ENCODE measurements at regions not wholly inside any gene's neighbourhood (a gene's known extent, or its start where the extent isn't known, plus 50 kb on each side); places are given as distances from the start of the nearest gene placed in this dataset.
"Not testable (repeated sequence)": the region's sequence is repeated elsewhere in the genome, so short reads cannot be mapped to it uniquely, and the experiment has no call there.

DNA sequence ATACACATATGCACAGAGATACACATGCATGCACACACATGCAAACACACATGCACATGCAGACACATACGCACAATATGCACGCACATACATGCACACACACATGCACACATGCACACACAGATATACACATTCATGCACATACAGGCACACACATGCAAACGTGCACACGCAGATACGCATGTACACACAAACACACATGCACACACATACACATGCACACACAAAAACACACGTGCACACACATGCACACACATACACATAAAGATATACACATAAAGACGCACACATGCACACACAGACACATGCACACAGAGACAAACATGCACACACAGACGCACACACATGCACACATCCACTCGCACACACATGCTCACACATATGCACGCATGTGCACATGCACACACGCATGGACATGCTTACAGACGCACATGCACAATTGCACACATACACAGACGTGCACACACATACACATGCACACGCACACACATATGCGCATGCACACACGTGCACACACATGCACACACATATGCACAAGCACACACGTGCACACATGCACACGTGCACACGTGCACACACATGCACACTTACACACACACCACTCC is 145.2 kb downstream of the ADRA2C start:
- no peaks in the 10 kb centered on the region for H3K36me3 ChIP-seq
- H3K4me1 ChIP-seq, result no peaks in the 10 kb centered on the region
- WGBS, 2 donors, result 83 to 84% methylated on average over 19 of the region's 19 CpGs
- no peak overlapping the region for H3K4me3 ChIP-seq
- TF ChIP-seq EP300 (IDR thresholded peaks at IDR 0.05) (no peak), POLR2A (IDR thresholded peaks at IDR 0.05) (no peak), POLR2AphosphoS5 (IDR thresholded peaks at IDR 0.05) (no peak)
- TF ChIP-seq, protein P1, sequence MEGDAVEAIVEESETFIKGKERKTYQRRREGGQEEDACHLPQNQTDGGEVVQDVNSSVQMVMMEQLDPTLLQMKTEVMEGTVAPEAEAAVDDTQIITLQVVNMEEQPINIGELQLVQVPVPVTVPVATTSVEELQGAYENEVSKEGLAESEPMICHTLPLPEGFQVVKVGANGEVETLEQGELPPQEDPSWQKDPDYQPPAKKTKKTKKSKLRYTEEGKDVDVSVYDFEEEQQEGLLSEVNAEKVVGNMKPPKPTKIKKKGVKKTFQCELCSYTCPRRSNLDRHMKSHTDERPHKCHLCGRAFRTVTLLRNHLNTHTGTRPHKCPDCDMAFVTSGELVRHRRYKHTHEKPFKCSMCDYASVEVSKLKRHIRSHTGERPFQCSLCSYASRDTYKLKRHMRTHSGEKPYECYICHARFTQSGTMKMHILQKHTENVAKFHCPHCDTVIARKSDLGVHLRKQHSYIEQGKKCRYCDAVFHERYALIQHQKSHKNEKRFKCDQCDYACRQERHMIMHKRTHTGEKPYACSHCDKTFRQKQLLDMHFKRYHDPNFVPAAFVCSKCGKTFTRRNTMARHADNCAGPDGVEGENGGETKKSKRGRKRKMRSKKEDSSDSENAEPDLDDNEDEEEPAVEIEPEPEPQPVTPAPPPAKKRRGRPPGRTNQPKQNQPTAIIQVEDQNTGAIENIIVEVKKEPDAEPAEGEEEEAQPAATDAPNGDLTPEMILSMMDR (IDR thresholded peaks at IDR 0.05), result no peak
- no peak overlapping the region for H3K27ac ChIP-seq
- no peaks in the 10 kb centered on the region for H3K9me3 ChIP-seq
- H3K27me3 ChIP-seq, result peaks cover 0 to 9% (median 4%) of the 10 kb centered on the region in 3 donors
- intact Hi-C loops (cut with DNase I), result no loop called here
- no peak for DNase-seq

DNA sequence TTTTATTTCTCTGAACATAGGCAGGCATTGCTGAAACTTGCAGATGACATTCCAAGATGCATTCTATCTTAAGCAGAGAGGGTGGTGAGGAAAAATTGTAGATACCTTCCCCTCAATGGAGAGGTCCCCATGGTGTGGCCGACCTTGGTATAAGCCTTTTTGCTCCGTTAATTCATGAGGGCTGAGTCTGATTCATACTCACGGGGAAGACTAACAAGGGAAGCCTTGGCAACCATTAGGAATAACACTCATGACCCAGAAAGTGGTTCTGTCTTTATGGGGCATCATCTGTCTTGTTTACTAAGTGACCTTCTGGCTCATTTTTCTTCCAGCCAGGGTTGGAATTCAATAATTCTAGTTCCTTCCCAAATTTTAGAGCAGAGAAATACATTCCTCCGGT is 148.3 kb downstream of the ADRA2C start:
- H3K36me3 ChIP-seq; H3K9me3 ChIP-seq; H3K27me3 ChIP-seq; H3K4me1 ChIP-seq; intact Hi-C loops (cut with DNase I); H3K27ac ChIP-seq; H3K4me3 ChIP-seq; DNase-seq: not testable (repeated sequence)
- 88% methylated on average over 4 of the region's 4 CpGs for WGBS, 2 donors

DNA sequence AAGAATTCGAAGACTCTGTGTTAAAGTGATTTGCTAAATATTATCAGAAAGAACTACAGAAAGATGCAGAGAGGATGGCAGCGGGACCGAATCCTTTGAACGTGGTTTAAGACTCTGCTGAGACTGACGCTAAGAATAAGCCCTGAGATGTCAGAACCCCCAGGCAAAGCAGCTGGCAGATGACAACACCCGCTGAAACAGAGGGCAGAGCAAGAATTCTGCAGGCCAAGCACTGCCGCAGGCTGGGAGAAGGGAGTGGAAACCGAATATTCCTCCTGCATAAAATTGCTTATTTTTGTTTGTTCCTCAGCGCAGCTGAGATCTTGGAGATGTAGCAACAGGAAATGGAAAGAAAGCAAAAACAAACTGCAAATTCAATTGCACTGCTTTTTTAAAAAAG is 153.3 kb downstream of the ADRA2C start:
- WGBS, 2 donors, result 61 to 71% methylated on average over 9 of the region's 9 CpGs
- intact Hi-C loops (cut with DNase I); H3K9me3 ChIP-seq; H3K36me3 ChIP-seq; H3K27me3 ChIP-seq; H3K4me3 ChIP-seq; H3K4me1 ChIP-seq; H3K27ac ChIP-seq; DNase-seq: not testable (repeated sequence)

DNA sequence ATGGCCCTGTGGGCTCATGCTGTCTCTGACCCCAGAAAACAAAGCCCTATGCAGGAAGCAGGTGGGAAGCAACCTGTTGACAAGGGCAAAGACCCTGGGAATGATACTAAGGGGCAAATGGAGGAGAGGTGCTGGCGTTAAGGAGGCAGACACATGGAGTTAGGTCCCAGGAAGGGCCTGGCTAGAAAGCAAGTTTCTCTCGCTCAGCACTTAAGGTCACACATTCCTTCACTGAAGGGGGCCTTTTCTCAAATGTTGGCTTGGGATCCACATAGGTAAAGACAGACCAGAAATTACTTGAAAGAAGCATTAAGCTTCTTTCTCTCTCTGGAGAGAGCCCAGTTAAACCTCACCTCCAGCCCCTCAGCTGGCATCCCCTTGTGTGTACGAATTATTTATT is 155.7 kb downstream of the ADRA2C start:
- H3K4me3 ChIP-seq; H3K27me3 ChIP-seq; H3K27ac ChIP-seq; H3K9me3 ChIP-seq; H3K36me3 ChIP-seq; DNase-seq; intact Hi-C loops (cut with DNase I); H3K4me1 ChIP-seq: not testable (repeated sequence)
- WGBS, 2 donors, result 74 to 87% methylated on average over 3 of the region's 3 CpGs

DNA sequence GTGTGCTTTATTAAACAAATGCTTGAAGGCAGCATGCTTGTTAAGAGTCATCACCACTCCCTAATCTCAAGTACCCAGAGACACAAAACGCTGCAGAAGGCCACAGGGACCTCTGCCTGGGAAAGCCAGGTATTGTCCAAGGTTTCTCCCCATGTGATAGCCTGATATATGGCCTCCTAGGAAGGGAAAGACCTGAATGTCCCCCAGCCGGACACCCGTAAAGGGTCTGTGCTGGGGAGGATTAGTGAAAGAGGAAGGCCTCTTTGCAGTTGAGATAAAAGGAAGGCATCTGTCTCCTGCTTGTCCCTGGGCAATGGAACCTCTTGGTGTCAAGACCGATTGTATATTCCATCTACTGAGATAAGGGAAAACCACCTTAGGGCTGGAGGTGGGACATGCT is 159.7 kb downstream of the ADRA2C start:
- 50 to 75% methylated on average over 4 of the region's 4 CpGs for WGBS, 2 donors
- H3K9me3 ChIP-seq; DNase-seq; H3K27ac ChIP-seq; H3K36me3 ChIP-seq; H3K4me3 ChIP-seq; intact Hi-C loops (cut with DNase I); H3K4me1 ChIP-seq; H3K27me3 ChIP-seq: not testable (repeated sequence)

DNA sequence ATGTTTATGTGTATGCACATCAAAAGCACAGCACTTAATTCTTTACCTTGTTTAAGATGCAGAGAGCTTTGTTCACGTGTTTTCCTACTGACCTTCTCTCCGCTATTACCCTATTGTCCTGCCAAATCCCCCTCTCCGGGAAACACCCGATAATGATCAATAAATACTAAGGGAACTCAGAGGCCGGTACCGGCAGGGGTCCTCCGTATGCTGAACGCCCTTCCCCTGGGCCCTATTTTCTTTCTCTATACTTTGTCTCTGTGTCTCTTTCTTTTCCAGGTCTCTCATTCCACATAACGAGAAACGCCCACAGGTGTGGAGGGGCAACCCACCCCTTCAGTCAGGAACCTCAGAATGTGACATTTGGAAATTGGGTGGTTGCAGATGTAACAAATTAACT is 160.1 kb downstream of the ADRA2C start:
- H3K36me3 ChIP-seq; H3K9me3 ChIP-seq; H3K4me1 ChIP-seq; intact Hi-C loops (cut with DNase I); H3K4me3 ChIP-seq; DNase-seq; H3K27ac ChIP-seq; H3K27me3 ChIP-seq: not testable (repeated sequence)
- 67 to 80% methylated on average over 10 of the region's 10 CpGs for WGBS, 2 donors

DNA sequence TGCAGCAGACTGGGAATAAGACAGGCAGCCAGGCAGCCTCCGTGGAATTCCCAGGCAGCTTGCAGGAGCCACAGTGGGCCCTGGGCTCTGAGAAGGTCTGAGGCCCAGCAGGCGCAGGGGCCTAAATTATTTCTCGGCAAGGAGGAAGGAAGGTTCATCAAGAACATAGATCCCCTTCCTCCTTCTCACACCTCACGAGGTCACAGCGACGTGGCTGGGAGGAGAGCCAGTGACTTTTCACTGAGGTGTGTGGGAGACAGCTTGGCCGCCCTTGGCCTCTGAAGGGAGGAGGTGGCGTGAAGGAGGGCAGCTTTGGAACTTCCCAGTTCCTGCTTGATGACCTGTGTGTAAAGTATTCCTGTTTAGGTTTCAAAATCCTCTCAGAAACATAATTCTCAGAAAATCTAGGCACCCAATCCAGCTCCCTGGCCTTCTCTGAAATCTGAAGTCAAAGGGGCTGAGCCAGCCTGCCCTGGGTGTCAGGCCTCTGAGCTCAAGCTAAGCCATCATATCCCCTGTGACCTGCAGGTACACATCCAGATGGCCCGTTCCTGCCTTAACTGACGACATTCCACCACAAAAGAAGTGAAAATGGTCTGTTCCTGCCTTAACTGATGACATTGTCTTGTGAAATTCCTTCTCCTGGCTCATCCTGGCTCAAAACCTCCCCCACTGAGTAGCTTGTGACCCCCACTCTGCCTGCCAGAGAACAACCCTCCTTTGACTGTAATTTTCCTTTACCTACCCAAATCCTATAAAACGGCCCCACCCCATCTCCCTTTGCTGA is 161.0 kb downstream of the ADRA2C start:
- H3K4me1 ChIP-seq, result not testable (repeated sequence)

DNA sequence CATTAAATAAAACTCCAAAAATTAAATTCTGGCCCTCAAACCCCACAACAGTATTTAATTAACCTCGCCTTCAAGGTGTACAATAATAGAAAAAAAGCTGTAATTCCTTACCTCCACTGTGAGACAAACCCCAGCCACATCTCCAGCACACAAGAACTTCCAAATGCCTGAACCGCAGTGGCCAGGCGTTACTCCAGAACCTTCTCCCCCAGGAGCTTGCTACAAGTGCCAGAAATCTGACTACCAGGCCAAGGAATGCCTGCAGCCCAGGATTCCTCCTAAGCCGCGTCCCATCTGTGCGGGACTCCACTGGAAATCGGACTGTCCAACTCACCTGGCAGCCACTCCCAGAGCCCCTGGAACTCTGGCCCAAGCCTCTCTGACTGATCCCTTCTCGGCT is 163.2 kb downstream of the ADRA2C start:
- H3K27me3 ChIP-seq; H3K36me3 ChIP-seq; H3K9me3 ChIP-seq; H3K27ac ChIP-seq; intact Hi-C loops (cut with DNase I); H3K4me1 ChIP-seq; DNase-seq; H3K4me3 ChIP-seq: not testable (repeated sequence)
- 89 to 93% methylated on average over 8 of the region's 8 CpGs for WGBS, 2 donors

More for the DNA sequence above, 161.0 kb downstream of the ADRA2C start:
- intact Hi-C loops (cut with DNase I); H3K27me3 ChIP-seq; H3K27ac ChIP-seq; H3K36me3 ChIP-seq; H3K9me3 ChIP-seq; H3K4me3 ChIP-seq; DNase-seq: not testable (repeated sequence)
- WGBS, 2 donors, result 67 to 81% methylated on average over 11 of the region's 11 CpGs

DNA sequence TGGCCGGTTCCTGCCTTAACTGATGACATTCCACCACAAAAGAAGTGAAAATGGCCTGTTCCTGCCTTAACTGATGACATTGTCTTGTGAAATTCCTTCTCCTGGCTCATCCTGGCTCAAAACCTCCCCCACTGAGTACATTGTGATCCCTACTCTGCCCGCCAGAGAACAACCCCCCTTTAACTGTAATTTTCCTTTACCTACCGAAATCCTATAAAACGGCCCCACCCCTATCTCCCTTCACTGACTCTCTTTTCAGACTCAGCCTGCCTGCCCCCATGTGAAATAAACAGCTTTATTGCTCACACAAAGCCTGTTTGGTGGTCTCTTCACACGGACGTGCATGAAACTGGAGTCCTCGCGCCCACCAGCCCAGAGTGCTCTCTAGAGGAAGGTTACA is 166.5 kb downstream of the ADRA2C start:
- DNase-seq; intact Hi-C loops (cut with DNase I); H3K4me1 ChIP-seq; H3K9me3 ChIP-seq; H3K4me3 ChIP-seq; H3K27me3 ChIP-seq; H3K27ac ChIP-seq; H3K36me3 ChIP-seq: not testable (repeated sequence)
- WGBS, 2 donors, result 69 to 79% methylated on average over 7 of the region's 8 CpGs

DNA sequence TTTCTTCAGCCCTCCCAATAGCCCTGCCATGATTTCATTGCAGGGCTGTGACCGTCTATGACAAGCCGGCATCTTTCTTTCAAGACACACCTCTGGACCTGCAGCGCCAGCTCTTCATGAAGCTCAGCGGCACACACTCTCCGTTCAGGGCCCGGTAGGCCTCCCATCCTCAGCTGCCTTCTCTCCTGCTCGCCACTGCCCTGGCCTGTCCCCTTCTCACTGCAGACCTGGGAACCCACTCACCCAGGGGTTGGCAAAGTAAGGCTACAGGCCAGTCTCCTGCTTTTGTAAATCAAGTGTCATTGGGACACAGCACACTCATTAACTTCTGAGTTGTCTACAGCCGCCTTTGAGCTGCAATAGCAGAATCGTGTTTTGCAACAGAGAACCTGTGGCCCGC is 169.2 kb downstream of the ADRA2C start:
- H3K4me3 ChIP-seq; H3K27ac ChIP-seq; H3K4me1 ChIP-seq; intact Hi-C loops (cut with DNase I); H3K9me3 ChIP-seq; H3K36me3 ChIP-seq; H3K27me3 ChIP-seq; DNase-seq: not testable (repeated sequence)
- WGBS, 2 donors, result 94 to 95% methylated on average over 10 of the region's 10 CpGs
